ENCODE measurements at regions not wholly inside any gene's neighbourhood (a gene's known extent, or its start where the extent isn't known, plus 50 kb on each side); places are given as distances from the start of the nearest gene placed in this dataset.

DNA sequence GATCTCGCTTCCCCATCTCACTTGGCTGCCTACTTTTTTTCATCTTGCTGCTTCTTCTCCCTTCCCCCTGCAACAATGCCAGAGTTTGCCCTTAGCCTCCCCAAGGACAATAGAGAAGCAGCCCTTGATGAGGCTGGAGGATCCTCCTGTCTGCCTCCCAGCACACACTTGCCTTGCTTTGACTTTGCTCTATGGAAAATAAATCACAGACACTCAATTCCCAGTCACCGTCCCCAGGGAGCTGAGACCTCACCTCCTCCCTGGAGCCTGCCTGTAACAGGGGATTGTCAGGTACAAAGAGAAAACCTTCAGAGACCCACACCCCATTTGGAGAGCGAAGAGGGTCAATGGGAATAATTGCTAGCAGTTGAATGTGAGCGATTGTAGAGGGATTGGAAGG is 242.1 kb upstream of the ZNF462 start:
- TF ChIP-seq ZNF274 (IDR thresholded peaks at IDR 0.05; ENCODE audit: low read depth, low read length) (no peak), YY1 (IDR thresholded peaks at IDR 0.05; ENCODE audit: insufficient read depth, insufficient read length) (no peak)
